Mucosa of descending colon (tissue), 3 donors: ENCODE measurements at regions not wholly inside any gene's neighbourhood (a gene's known extent, or its start where the extent isn't known, plus 50 kb on each side); places are given as distances from the start of the nearest gene placed in this dataset.
"Not testable (repeated sequence)": the region's sequence is repeated elsewhere in the genome, so short reads cannot be mapped to it uniquely, and the experiment has no call there.

Source experiments
- ATAC-seq: fragments of 200-7000 bp; cut with Tn5 transposase; one replicate; pipeline ENCODE4 v1.9.1; 2020; ENCODE audit warnings: mild to moderate bottlenecking, moderate library complexity
- DNase-seq, 3 donors: peaks; one replicate each; pipeline ENCODE4 v3.0.0-alpha.2; 2020
- H3K36me3 ChIP-seq: fragments of 200-600 bp; one replicate; pipeline ENCODE4 v1.8.0; 2021; ENCODE audit warnings: low read depth, mild to moderate bottlenecking
- H3K4me1 ChIP-seq: fragments of 200-600 bp; one replicate; pipeline ENCODE4 v1.8.0; 2021; ENCODE audit warnings: low read depth, mild to moderate bottlenecking
- H3K4me3 ChIP-seq: fragments of 200-600 bp; one replicate; pipeline ENCODE4 v1.8.0; 2021; ENCODE audit warnings: mild to moderate bottlenecking
- H3K9me3 ChIP-seq: fragments of 200-600 bp; one replicate; pipeline ENCODE4 v1.8.0; 2021; ENCODE audit warnings: mild to moderate bottlenecking
- CTCF ChIP-seq: fragments of 200-600 bp; IDR thresholded peaks from one replicate; pipeline ENCODE4 v1.8.0; 2022; ENCODE audit warnings: antibody characterized with exemption, mild to moderate bottlenecking
- intact Hi-C, 2 donors: fragments of 100-400 bp; cut with DNase I in 1 of 2; cut with micrococcal nuclease in 1 of 2; formaldehyde crosslinking; loops; one replicate each; pipeline versions ENCODE4 v1.11.0 to v1.11.1; 2022; cut with DNase I, micrococcal nuclease
- donor health status: DM: no; HTN: no; CAD: no; lungs with moderate emphysema.
- donor health status: DM: no; HTN: no; CAD: no.
- donor health status: DM: no; HTN: yes; CAD: no.

GRCh38 chr7:68623030-68623429, 975.2 kb upstream of the AUTS2 start:
- no peaks in the 10 kb centered on the region for H3K4me1 ChIP-seq
- no peak for TF ChIP-seq CTCF
- intact Hi-C loops: no loop called here
- H3K9me3 ChIP-seq: no peaks in the 10 kb centered on the region
- H3K4me3 ChIP-seq: no peak overlapping the region
- ATAC-seq (no peak), DNase-seq (no peak)
- H3K36me3 ChIP-seq: no peaks in the 10 kb centered on the region

GRCh38 chr7:68627247-68627864, 970.9 kb upstream of the AUTS2 start:
- Histone ChIP-seq H3K36me3 (no peaks in the 10 kb centered on the region), H3K9me3 (peaks cover 4% of the 10 kb centered on the region), H3K4me1 (no peaks in the 10 kb centered on the region), H3K4me3 (no peak overlapping the region)
- intact Hi-C loops: no loop called here
- DNase-seq (no peak), ATAC-seq (no peak)
- TF ChIP-seq CTCF: no peak

- H3K4me3 ChIP-seq, intact Hi-C loops, DNase-seq, H3K4me1 ChIP-seq, H3K9me3 ChIP-seq, ATAC-seq, H3K36me3 ChIP-seq: not testable (repeated sequence)
Observed at GRCh38 chr7:68630914-68631313, 967.4 kb upstream of the AUTS2 start.

GRCh38 chr7:68640103-68640502, 958.2 kb upstream of the AUTS2 start:
- peaks cover 14% of the 10 kb centered on the region for H3K9me3 ChIP-seq
- H3K36me3 ChIP-seq: no peaks in the 10 kb centered on the region
- ATAC-seq: no peak
- no peaks in the 10 kb centered on the region for H3K4me1 ChIP-seq
- DNase-seq: no peak
- intact Hi-C loops: no loop called here
- no peak for TF ChIP-seq CTCF
- H3K4me3 ChIP-seq: no peak overlapping the region

- ATAC-seq: no peak
- Histone ChIP-seq H3K4me3 (no peak overlapping the region), H3K9me3 (peaks cover 13% of the 10 kb centered on the region), H3K36me3 (no peaks in the 10 kb centered on the region), H3K4me1 (no peaks in the 10 kb centered on the region)
- DNase-seq: no peak
- intact Hi-C loops: no loop called here
- TF ChIP-seq CTCF: no peak
Observed at GRCh38 chr7:68642727-68643126, 955.5 kb upstream of the AUTS2 start.

GRCh38 chr7:68663392-68663791, 934.9 kb upstream of the AUTS2 start:
- DNase-seq: no peak
- no peaks in the 10 kb centered on the region for H3K9me3 ChIP-seq
- H3K36me3 ChIP-seq: no peaks in the 10 kb centered on the region
- intact Hi-C loops: no loop called here
- no peak for TF ChIP-seq CTCF
- ATAC-seq: no peak
- no peak overlapping the region for H3K4me3 ChIP-seq
- no peaks in the 10 kb centered on the region for H3K4me1 ChIP-seq
